GM12872 (cell line): ENCODE measurements at regions not wholly inside any gene's neighbourhood (a gene's known extent, or its start where the extent isn't known, plus 50 kb on each side); places are given as distances from the start of the nearest gene placed in this dataset.

Experiments
- TF ChIP-seq, protein P1 (sequence below): IDR thresholded peaks from 3 replicates; pipeline ENCODE4 v1.5.1; 2011; ENCODE audit warnings: low read depth, mild to moderate bottlenecking, low read length, moderate library complexity; ENCODE audit not compliant: insufficient read depth

DNA sequence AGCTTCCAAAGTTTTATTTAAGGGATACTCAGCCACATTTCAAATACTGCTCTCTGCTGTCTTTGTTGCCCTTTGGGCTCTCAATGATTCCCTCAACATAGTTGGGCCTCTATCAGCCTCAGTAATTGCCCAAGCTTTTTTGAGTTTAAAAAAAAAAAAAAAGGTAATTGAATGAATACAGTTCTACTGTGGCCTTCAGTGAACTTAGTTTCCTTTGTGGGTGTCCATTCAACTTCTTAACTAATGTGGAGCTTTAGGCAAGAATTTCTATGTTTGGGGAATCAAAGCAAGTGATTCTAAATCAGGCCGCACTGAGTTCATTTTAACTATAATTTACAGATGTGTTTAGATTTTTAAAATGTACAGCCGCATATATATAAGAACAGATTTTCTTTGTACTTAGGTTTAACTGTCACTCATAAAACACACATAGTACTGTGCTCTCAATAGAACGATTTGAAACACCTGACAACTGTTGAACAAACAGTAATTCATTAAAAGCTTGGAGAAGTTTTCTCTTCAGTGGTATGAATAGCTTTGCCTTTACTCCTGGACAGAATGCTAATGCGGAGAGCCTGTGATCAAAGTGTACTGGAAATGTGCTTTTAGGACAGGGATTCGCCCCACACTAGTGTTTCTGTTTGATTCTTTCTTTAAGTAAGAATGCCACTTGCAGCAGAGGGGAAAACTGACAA, 844.9 kb upstream of the SEMA6D start:
- TF ChIP-seq, protein P1, sequence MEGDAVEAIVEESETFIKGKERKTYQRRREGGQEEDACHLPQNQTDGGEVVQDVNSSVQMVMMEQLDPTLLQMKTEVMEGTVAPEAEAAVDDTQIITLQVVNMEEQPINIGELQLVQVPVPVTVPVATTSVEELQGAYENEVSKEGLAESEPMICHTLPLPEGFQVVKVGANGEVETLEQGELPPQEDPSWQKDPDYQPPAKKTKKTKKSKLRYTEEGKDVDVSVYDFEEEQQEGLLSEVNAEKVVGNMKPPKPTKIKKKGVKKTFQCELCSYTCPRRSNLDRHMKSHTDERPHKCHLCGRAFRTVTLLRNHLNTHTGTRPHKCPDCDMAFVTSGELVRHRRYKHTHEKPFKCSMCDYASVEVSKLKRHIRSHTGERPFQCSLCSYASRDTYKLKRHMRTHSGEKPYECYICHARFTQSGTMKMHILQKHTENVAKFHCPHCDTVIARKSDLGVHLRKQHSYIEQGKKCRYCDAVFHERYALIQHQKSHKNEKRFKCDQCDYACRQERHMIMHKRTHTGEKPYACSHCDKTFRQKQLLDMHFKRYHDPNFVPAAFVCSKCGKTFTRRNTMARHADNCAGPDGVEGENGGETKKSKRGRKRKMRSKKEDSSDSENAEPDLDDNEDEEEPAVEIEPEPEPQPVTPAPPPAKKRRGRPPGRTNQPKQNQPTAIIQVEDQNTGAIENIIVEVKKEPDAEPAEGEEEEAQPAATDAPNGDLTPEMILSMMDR = no peak

DNA sequence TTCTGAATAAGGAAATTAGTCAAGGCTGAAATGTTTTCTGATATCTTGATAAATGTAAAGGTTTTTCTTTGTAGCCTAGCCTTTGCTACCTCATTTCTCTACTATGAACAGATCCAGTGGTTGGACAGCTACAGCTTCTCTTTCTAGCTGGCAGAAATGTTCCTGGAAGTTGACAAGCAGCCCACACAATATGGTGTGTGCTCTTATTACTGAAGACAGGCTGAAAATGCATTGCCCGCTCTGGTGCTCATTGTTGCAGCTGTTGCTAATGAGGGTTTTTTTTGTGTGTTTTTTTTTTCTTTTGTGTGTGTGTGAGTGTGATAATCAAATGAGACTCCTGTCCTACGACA, 844.3 kb upstream of the SEMA6D start:
- TF ChIP-seq, protein P1 = no peak

DNA sequence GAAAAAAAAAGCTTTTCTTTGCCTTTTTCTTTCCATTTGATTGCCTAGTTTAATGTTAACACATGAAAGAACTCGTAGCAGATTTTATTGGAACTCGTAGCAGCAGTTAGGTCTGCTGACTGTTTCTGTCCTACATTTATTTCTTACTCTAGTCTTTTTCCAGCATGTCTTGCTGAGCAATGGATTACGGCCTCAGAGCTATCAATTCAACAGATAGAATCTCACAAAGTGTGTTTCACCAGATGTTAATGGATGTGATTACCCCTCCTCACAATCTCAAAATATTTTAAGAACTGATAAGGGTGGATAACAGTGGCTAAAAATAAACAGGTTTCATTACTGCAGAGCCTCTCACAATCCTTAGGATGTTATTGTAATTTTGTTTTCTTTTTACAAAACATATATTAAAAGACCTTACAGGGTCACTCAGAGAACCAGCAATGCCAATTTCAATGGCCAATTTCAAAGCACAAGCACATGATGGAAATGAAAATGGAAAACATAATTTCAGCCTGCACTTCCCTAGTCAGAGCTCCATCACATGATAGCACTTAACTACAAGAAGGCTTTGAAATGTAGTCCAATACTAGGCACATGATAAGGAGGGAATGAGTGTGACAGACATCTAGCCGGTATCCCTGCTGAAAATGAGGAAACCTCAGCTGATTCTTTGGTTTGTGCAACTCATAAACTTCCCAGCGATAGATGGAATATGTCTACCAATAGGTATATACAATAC, 838.1 kb upstream of the SEMA6D start:
- TF ChIP-seq, protein P1 = no peak

DNA sequence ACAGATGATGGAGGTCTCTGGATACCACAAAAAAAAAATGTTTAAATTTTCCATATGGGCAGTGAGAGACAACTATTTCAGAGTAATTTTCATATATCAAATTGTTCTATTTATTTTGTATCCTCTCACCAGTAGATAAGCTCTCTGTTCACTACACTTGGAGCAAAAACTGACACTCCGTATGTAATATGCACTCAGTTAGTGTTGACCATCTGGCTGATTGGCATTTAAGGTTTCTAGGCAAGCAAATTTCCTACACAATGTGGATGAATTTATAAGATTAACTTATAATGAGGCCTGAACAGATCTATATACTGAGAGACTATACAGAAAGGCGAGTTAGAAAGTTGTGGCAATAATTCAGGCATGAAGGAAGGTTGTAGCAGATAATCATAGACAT, 836.5 kb upstream of the SEMA6D start:
- TF ChIP-seq, protein P1 = no peak

DNA sequence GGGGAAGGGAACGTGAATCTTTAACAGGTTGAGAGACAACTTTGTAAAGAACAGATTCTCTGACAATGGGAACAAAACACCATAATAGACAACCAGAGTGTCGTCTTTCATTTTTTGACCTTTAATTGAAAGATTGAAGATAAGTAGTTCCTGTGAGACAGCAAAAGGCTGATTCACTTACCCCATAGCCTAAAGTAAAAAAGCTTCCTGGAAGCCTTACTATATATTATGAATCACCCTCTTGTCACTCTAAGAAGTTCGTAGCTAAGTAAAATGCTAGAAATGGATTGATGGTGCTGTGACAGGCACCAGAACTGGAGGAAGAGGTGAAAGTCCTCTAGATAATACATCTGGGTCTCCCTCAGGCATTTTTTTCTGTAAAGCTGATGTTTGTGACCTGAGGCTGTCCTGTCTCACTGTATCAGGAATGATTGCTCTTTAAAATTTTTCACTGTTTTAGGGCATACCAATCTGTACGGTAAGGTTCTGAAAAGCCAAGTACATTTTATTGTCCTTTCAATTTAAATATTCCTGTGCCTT, 824.6 kb upstream of the SEMA6D start:
- TF ChIP-seq, protein P1 = no peak

DNA sequence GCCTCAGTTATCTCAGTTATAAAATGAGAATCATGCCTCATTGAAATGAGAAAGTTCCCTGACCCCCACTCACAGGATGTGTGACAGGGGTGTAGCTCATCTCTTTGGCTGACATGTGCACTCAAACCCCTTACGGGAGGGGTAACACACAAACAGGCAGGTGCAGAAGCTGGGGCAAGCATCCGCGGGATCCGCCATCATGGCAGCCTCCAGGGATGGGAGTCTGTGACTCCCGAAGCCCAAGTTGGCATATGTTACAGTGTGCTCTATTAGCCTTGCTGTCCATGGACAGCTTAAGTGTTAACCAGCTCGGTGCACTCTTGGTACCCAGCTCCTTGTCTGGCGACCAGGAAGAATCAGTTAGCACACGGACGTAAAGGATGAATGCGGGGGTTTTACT, 822.7 kb upstream of the SEMA6D start:
- TF ChIP-seq, protein P1 = no peak

DNA sequence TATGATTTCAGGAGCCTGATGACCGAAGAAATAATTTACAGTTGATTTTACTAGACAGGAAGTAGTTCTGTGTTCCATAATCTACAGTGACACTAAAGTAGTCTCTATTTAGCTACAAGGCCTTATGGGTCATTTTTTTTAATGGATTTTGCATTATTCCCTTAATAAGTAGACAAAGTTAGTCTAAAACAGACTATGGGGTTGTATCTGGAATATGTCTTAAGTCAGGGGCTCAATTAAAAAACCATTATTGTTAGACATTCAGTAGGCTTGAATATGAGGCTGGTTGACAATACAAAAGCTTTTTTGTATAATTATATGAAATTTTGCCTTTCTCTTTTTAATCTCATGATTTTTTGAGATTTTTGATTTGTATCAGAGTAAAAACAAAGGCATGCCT, 820.0 kb upstream of the SEMA6D start:
- TF ChIP-seq, protein P1 = no peak
